ENCODE measurements at regions not wholly inside any gene's neighbourhood (a gene's known extent, or its start where the extent isn't known, plus 50 kb on each side); places are given as distances from the start of the nearest gene placed in this dataset.

GRCh38 chr2:239715202-239715601 is 309.9 kb downstream of the NDUFA10 start:
- TF ChIP-seq ESRRA (IDR thresholded peaks at IDR 0.05; ENCODE audit: low read length) (no peak), ZNF274 (IDR thresholded peaks at IDR 0.05; ENCODE audit: insufficient read depth, insufficient read length) (no peak), CTCF (IDR thresholded peaks at IDR 0.05 in 2 of 3, conservative IDR thresholded peaks at IDR 0.05 in 1 of 3; ENCODE audit: control insufficient read depth in 2 of 3, extremely low read depth in 1 of 3, insufficient read depth in 1 of 3, low read depth in 3 of 3, low read length in 3 of 3) (no peak), MAX (IDR thresholded peaks at IDR 0.05; ENCODE audit: low read depth, low read length) (no peak), BHLHE40 (IDR thresholded peaks at IDR 0.05; ENCODE audit: borderline replicate concordance in 1 of 2, low read depth in 2 of 2, low read length in 1 of 2) (no peak), TAF1 (IDR thresholded peaks at IDR 0.05; ENCODE audit: borderline replicate concordance, low read depth, low read length) (no peak), ZBTB33 (IDR thresholded peaks at IDR 0.05) (no peak), ETV6 (conservative IDR thresholded peaks at IDR 0.05 in 1 of 2, IDR thresholded peaks at IDR 0.05 in 1 of 2; ENCODE audit: borderline replicate concordance in 1 of 2, low read depth in 1 of 2) (no peak), CREM (IDR thresholded peaks at IDR 0.05; ENCODE audit: low read depth) (no peak), POLR2A (IDR thresholded peaks at IDR 0.05; ENCODE audit: low read depth, low read length) (no peak), EP300 (IDR thresholded peaks at IDR 0.05; ENCODE audit: borderline replicate concordance in 1 of 2, control insufficient read depth in 1 of 2, low read depth in 2 of 2, low read length in 2 of 2) (no peak), PML (IDR thresholded peaks at IDR 0.05; ENCODE audit: low read length) (no peak), ZZZ3 (IDR thresholded peaks at IDR 0.05; ENCODE audit: control insufficient read depth, insufficient read length, low read depth) (no peak), NFYA (IDR thresholded peaks at IDR 0.05; ENCODE audit: borderline replicate concordance, low read depth, low read length) (no peak)

All from GM12878 (cell line).